Thoracic aorta (tissue), 2 donors: ENCODE measurements at regions not wholly inside any gene's neighbourhood (a gene's known extent, or its start where the extent isn't known, plus 50 kb on each side); places are given as distances from the start of the nearest gene placed in this dataset.

ENCODE experiments used
- ATAC-seq: fragments of 150-250 bp; one replicate; pipeline ENCODE4 v1.8.0; 2017; ENCODE audit warnings: low read depth; ENCODE audit not compliant: insufficient number of reproducible peaks, low FRiP score
- DNase-seq: peaks from one replicate; pipeline ENCODE4 v3.0.0-alpha.2; 2020; ENCODE audit warnings: low spot score
- H3K27ac ChIP-seq, 2 donors: fragments of 200-600 bp; sonication (generic); 1 replicate in 1 of 2; 2 replicates in 1 of 2; pipeline ENCODE4 v1.5.1; 2016; ENCODE audit warnings: mild to moderate bottlenecking in 2 of 2, moderate library complexity in 2 of 2
- H3K27me3 ChIP-seq: fragments of 200-600 bp; sonication (generic); replicated peaks from 2 replicates; pipeline ENCODE4 v1.6.0; 2016; ENCODE audit warnings: mild to moderate bottlenecking; ENCODE audit not compliant: insufficient read depth
- H3K36me3 ChIP-seq: fragments of 200-600 bp; sonication (generic); one replicate; pipeline ENCODE4 v1.5.1; 2016
- H3K4me1 ChIP-seq, 2 donors: fragments of 200-600 bp; sonication (generic); 1 replicate in 1 of 2; 2 replicates in 1 of 2; pipeline versions ENCODE4 v1.5.1 to v1.6.0; 2016; ENCODE audit warnings: low read depth in 2 of 2, mild to moderate bottlenecking in 1 of 2; ENCODE audit not compliant: control insufficient read depth in 1 of 2
- H3K4me3 ChIP-seq: fragments of 200-600 bp; sonication (generic); 2 replicates; pipeline ENCODE4 v1.5.1; 2016; ENCODE audit warnings: mild to moderate bottlenecking
- H3K9me3 ChIP-seq: fragments of 200-600 bp; sonication (generic); 2 replicates; pipeline ENCODE4 v1.5.1; 2016
- TF ChIP-seq, protein P1 (sequence below): fragments of 200-600 bp; sonication (generic); IDR thresholded peaks from one replicate; pipeline ENCODE4 v1.5.1; 2019; ENCODE audit warnings: antibody characterized with exemption

DNA sequence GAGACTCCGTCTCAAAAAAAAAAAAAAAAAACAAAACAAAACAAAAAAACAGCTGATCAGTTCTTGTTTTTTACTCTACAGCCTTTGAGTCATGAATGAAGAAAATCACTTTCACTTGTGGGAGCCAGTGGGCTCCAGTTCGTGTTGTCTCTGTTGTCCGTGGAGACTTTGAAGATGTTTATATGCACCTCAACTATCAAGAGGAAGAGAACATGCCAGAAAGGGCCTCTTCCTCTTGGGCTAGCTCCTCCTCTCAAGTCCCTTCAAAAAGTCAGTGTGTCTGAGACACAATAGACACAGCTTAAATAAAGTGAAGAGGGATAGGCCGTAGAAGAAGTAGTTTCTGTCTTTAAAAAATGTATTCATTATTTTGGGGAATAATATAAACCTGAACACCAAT, 182.7 kb downstream of the KDR start:
- no peaks in the 10 kb centered on the region for H3K36me3 ChIP-seq
- no peaks in the 10 kb centered on the region for H3K27me3 ChIP-seq
- DNase-seq = no peak
- no peaks in the 10 kb centered on the region for H3K4me1 ChIP-seq
- H3K9me3 ChIP-seq = no peaks in the 10 kb centered on the region
- no peak overlapping the region for H3K4me3 ChIP-seq
- ATAC-seq = no peak
- TF ChIP-seq, protein P1, sequence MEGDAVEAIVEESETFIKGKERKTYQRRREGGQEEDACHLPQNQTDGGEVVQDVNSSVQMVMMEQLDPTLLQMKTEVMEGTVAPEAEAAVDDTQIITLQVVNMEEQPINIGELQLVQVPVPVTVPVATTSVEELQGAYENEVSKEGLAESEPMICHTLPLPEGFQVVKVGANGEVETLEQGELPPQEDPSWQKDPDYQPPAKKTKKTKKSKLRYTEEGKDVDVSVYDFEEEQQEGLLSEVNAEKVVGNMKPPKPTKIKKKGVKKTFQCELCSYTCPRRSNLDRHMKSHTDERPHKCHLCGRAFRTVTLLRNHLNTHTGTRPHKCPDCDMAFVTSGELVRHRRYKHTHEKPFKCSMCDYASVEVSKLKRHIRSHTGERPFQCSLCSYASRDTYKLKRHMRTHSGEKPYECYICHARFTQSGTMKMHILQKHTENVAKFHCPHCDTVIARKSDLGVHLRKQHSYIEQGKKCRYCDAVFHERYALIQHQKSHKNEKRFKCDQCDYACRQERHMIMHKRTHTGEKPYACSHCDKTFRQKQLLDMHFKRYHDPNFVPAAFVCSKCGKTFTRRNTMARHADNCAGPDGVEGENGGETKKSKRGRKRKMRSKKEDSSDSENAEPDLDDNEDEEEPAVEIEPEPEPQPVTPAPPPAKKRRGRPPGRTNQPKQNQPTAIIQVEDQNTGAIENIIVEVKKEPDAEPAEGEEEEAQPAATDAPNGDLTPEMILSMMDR = no peak
- no peak overlapping the region for H3K27ac ChIP-seq

DNA sequence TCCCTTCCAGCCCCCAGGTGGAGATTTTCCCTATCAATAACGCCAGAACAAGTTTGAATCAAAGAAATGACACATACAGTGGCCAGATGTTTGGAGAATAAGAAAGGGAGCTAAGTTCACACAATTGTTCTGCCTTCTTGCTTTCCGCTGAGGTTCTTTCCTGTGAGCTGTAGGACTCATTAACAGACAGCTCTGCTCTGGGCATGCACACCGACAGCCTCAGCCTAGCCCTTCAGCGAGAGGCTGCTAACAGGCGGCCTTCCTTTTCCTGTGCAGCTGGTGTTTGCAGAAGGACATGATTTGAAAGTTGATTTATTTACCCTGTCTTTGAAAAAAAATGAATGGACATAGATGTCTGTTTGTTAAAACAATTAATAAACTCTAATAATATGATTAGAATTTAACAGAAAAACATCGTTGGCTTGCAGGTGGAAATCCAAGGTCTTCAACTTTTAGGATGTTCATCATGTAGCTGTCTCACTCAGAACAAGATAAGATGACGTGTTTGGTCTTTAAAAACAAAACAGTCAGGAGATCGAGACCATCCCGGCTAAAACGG, 183.3 kb downstream of the KDR start:
- H3K4me1 ChIP-seq = no peaks in the 10 kb centered on the region
- DNase-seq (no peak), ATAC-seq (no peak)
- no peaks in the 10 kb centered on the region for H3K36me3 ChIP-seq
- H3K27ac ChIP-seq = no peak overlapping the region
- H3K4me3 ChIP-seq = no peak overlapping the region
- no peaks in the 10 kb centered on the region for H3K9me3 ChIP-seq
- H3K27me3 ChIP-seq = no peaks in the 10 kb centered on the region
- TF ChIP-seq, protein P1 = no peak

DNA sequence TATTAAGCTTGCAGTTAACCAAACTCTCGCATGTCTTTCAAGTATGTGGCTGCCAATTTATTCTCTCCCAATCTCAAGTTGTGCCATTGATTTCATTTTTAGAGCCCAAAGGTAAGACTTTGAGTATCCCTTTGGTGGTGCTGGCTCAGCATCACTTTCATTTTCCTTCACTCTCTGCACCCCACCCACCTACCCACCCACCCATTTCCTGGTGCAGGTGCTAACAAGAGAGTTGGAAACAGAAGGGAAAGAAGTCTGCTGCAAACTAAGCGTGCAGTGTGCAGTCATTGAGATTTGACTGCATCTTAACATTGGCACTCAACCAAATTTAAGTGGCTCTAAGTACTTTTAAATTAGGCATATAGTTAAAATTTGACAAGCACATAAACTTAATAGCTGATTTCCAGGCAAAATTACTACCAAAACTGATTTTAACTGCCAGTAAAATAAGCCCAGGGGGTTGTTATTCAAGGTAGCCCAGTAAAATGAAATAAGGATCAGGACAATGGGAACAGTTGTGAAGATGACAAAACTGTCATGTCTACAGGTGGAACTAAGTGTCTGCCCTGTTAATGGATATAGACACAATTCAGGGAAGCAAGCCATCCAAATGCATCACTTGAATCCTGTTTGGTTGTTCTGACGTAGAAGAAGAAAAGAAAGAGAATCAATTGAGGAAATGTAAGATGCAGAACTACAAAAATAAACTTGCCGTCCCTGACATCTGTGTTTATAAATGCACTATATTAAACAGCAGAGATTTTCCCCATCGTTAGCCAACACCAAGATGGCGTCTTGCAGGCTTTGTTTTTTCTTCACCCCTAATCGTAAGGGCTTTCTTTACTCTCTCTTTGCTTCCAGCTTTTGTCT, 184.2 kb downstream of the KDR start:
- Histone ChIP-seq H3K27me3 (no peaks in the 10 kb centered on the region), H3K9me3 (no peaks in the 10 kb centered on the region), H3K27ac (no peak overlapping the region), H3K4me1 (no peaks in the 10 kb centered on the region), H3K4me3 (no peak overlapping the region), H3K36me3 (no peaks in the 10 kb centered on the region)
- TF ChIP-seq, protein P1 = no peak
- ATAC-seq = no peak
- DNase-seq = no peak

DNA sequence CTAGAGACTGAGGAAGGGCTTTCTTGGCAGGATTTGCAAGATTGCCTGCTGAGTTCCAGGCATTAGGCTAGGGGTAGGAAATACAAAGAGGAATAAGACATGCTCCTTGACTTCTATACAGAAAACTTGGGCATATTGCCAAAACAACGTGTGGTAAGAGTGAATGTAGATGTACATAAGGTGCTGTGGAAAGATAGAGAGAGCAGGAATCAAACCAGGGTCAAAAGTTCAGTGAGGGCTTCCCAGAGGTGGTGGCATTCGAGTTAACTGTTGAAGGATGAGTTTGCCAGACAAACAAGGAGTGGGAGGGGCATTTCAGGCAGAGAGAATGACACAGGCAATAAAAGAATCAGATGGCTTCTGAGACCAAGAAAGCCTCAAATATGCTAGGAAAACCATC, 187.9 kb downstream of the KDR start:
- H3K36me3 ChIP-seq = no peaks in the 10 kb centered on the region
- no peak overlapping the region for H3K27ac ChIP-seq
- no peaks in the 10 kb centered on the region for H3K9me3 ChIP-seq
- ATAC-seq (no peak), DNase-seq (no peak)
- H3K27me3 ChIP-seq = no peaks in the 10 kb centered on the region
- no peaks in the 10 kb centered on the region for H3K4me1 ChIP-seq
- H3K4me3 ChIP-seq = no peak overlapping the region
- TF ChIP-seq, protein P1 = no peak

DNA sequence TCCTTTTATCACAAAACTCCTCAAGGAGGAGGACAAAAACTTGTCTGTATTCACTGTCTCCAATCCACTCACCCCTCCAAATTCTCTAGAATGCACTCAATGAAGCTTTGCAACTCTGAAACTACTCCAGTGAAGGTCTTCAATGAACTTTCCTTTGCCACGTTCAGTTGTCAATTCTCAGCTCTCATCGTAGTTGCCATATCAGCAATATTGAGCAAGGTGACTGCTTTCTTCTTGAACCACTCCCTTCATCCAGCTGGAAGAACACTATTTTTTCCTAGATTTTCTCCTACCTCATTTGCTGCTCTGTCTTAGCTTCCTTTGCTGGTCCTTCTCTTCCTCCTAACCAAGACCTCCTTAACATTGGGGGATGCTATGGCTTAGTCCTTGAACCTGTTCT, 191.8 kb downstream of the KDR start:
- Histone ChIP-seq H3K4me1 (peaks cover 0 to 10% of the 10 kb centered on the region in 2 donors), H3K9me3 (no peaks in the 10 kb centered on the region), H3K27ac (no peak overlapping the region), H3K4me3 (no peak overlapping the region), H3K27me3 (no peaks in the 10 kb centered on the region), H3K36me3 (no peaks in the 10 kb centered on the region)
- ATAC-seq (no peak), DNase-seq (no peak)
- TF ChIP-seq, protein P1 = no peak
